Spleen (tissue), 7 donors: ENCODE measurements at regions not wholly inside any gene's neighbourhood (a gene's known extent, or its start where the extent isn't known, plus 50 kb on each side); places are given as distances from the start of the nearest gene placed in this dataset.

Experiments
- POLR2A ChIP-seq, 3 donors: fragments of 450-650 bp; IDR thresholded peaks; one replicate each; pipeline ENCODE4 v1.5.1; 2017; ENCODE audit warnings: antibody characterized with exemption in 3 of 3, mild to moderate bottlenecking in 1 of 3
- TF ChIP-seq, protein P1 (sequence below), 11 experiments: fragments of 200-600 bp in 7 of 11; fragments of 450-650 bp in 4 of 11; sonication (generic) in 4 of 11; IDR thresholded peaks in 8 of 11; conservative IDR thresholded peaks in 3 of 11; 1 replicate in 7 of 11; 2 replicates in 4 of 11; pipeline versions ENCODE4 v1.4.0 to v1.8.0; 2016 to 2021; ENCODE audit warnings: antibody characterized with exemption in 11 of 11, inconsistent platforms in 4 of 11, mild to moderate bottlenecking in 1 of 11
- donor health status: DM: no; HTN: no; CAD: no; lungs with moderate emphysema.
- donor health status: DM: no; HTN: no; CAD: no.
- donor health status: DM: no; HTN: no; CAD: no.

- TF ChIP-seq, protein P1, sequence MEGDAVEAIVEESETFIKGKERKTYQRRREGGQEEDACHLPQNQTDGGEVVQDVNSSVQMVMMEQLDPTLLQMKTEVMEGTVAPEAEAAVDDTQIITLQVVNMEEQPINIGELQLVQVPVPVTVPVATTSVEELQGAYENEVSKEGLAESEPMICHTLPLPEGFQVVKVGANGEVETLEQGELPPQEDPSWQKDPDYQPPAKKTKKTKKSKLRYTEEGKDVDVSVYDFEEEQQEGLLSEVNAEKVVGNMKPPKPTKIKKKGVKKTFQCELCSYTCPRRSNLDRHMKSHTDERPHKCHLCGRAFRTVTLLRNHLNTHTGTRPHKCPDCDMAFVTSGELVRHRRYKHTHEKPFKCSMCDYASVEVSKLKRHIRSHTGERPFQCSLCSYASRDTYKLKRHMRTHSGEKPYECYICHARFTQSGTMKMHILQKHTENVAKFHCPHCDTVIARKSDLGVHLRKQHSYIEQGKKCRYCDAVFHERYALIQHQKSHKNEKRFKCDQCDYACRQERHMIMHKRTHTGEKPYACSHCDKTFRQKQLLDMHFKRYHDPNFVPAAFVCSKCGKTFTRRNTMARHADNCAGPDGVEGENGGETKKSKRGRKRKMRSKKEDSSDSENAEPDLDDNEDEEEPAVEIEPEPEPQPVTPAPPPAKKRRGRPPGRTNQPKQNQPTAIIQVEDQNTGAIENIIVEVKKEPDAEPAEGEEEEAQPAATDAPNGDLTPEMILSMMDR (IDR thresholded peaks at IDR 0.05 in 8 of 11, conservative IDR thresholded peaks at IDR 0.05 in 3 of 11): no peak
- no peak for TF ChIP-seq POLR2A (IDR thresholded peaks at IDR 0.05)
Observed at GRCh38 chr18:56433919-56434318, 204.5 kb downstream of the TXNL1 start.
